NOMO-1 treated with DMSO at 0.1 percent for 48 hours (cell line): ENCODE measurements at regions not wholly inside any gene's neighbourhood (a gene's known extent, or its start where the extent isn't known, plus 50 kb on each side); places are given as distances from the start of the nearest gene placed in this dataset.
"Not testable (repeated sequence)": the region's sequence is repeated elsewhere in the genome, so short reads cannot be mapped to it uniquely, and the experiment has no call there.

Source experiments
- DNase-seq: peaks from one replicate; lab custom pipeline; 2025; ENCODE audit not compliant: unreplicated experiment; lab: John Stamatoyannopoulos, UW

DNA sequence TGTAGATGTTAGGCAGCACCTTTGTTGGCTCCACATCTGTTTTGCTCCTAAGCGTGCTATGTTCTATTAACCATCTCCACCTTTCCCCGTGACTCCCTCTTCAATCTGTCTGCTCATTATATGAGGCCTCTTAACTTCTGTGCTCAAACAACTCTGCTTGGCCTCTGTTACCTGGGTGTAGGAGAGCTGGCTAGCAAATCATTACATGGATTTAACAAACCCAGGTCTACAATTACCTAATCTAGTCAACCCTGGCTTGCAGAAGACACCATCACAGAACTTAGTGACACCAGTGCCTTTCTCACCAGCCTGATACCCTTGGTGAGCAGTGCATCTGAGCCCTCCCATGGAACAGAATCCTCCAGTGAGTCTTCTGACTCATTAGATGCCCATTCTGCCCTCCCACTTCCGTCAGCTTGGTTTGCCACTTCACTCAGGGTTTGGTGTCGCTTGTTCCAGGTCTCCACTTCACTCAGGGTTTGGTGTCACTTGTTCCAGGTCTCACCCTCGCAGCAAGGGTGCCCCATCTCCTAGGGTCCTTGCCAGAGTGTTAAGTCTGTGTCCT lies 92.0 kb upstream of the KIF26B start:
- no peak for DNase-seq

DNA sequence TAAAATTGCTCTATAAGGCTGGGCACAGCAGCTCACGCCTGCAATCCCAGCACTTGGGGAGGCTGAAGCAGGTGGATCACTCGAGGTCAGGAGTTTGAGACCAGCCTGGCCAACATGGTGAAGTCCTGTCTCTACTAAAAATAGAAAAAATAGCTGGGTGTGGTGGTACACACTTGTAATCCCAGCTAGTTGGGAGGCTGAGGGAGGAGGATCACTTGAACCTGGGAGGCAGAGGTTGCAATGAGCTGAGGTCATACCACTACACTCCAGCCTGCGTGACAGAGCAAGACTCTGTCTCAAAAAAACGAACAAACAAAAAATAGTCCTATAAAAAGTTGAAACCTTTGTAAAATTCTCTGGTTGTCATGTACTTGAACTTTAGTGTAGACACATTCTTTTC lies 93.0 kb upstream of the KIF26B start:
- DNase-seq, result not testable (repeated sequence)

DNA sequence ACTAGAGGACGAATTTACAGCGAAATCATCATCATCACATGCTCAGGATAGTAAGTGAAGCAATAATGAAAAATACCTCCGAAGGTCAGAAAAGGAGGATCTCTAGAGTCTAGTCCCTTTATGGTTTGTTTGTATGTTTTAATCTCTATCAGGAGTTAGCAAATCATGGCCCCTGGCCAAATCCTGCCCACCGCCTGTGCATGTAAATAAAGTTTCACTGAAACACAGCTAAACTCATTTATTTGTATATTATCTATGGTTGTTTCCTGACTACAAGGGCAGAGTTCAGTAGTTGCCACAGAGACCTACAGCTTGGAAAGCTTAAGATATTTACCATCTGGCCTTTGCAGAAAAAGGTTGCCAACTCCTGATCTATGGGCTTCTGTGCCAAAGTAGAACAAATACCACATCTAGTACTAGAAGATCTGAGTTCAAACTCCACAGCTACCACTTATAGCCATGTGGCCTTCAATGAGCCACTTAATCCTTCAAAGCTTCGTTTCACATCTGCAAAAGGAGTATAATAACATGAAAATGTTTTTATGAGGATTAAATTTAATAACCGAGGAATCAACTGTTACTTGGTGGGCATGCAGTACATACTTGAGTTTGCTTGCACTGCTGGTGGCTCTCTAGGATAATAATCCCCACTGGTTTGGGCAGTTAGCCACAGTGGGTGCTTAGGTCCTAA lies 94.0 kb upstream of the KIF26B start:
- no peak for DNase-seq

DNA sequence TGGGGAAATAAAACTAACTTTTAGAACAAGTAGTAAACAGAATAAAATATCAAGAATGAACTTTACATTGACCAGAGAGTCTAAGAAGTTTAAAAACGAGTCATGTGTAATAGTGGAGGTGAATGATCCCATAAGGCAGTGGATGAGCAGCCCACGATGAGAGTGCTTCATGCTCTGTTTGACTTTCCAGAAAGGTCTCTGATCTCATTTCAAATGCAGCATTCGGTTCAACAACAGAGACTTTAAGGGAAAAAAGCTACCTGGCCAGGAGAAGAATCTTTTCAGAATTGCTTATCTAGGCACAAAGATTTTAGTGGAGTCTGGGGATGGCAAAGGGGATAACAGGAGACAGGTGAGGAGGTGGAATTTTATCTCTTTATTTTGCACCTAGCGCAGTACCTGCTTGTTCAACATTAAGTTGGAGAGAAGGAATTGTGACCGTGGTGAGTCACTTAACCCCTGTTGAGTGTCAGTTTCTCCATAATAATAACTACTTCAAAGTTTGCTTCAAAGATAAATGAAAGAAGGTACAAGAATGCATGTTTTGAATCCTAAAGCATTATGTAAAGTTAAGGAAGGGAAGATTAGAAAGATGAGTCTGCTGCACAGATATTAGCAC lies 94.9 kb upstream of the KIF26B start:
- no peak for DNase-seq

DNA sequence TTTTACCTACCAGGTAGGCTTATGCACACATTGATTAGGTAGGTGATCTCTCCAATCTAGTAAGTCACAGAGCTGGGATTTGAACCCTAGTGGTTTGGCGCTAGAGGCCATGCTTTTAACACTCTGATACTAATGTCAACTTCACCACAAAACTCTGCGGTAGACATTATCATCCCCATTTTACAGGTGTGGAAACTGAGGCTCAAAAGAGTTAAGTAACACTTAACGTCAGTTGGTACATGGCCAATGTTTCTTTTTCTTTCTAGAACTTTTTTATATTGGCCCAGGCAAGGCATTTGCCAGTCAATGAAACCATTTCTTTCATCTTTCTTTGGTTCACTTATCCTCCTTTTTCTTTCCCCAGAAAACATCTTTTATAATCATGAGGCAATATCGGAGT lies 95.9 kb upstream of the KIF26B start:
- no peak for DNase-seq

DNA sequence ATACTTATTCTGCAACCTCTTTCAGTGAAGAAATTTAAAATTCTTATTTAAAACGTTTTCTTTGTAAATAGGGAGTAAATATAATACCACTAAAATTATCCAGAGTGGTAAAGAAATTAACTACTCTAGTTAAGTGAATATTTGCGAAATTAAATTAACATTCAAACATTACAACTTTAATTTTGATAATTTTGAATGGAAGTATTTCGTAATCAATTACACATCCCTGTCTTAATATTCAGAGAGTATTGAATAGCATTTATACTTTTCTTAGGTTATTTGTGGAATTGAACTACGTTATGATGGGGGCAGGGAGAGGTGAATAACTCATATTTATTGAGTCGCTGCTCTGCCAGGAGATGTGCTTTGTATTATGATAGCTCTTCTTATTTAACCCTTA lies 96.3 kb upstream of the KIF26B start:
- DNase-seq, result no peak

DNA sequence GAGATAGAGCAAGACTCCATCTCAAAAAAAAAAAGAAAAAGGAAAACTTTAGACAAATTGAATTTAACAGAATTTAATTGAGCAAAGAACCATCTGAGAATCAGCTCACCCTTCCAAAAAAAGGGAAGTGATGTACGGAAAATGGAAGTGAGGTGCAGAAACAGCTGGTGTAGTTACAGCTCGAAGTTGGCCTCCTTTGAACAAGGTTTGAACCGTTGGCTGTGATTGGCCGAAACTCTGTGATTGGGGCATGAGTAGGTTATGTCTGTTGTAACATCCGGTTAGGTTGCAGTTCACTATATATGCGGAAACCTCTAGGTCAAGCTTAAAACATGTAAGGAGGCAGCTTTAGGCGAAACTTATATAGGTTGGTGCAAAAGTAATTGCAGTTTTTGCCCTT lies 97.9 kb upstream of the KIF26B start:
- peak; percentile 98 for DNase-seq

DNA sequence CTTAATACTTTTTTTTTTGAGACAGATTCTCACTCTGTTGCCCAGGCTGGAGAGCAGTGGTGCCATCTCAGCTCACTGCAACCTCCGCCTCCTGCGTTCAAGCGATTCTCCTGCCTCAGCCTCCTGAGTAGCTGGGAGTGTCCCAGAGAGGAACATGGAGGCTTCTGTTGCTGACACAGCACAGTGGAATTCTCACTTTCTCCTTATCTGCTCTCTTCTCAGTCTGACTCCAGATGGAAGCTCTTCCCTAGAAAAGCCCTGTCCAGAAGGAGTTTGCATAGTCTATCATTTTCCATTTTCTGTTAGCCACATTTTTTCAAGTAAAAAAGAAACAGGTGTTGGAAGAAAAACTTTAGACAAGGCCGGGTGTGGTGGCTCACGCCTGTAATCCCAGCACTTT lies 98.5 kb upstream of the KIF26B start:
- not testable (repeated sequence) for DNase-seq

DNA sequence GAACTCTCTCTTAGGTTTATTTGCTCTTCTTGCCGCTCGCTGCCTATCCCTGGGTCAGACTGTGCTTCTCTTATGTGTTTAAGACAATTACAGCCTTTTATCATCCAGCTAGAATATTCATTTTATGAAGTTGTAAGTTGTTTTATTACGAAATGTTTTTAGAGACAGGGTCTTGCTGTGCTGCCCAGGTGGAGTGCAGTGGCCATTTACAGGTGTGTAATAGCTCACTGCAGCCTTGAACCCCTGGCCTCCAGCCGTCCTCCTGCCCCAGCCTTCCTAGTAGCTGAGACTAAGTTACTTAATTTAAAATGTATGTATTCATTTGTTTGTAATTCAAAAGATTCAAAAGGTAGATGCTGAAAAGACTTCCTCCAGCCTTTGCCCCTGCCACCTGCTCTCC lies 99.0 kb upstream of the KIF26B start:
- no peak for DNase-seq

DNA sequence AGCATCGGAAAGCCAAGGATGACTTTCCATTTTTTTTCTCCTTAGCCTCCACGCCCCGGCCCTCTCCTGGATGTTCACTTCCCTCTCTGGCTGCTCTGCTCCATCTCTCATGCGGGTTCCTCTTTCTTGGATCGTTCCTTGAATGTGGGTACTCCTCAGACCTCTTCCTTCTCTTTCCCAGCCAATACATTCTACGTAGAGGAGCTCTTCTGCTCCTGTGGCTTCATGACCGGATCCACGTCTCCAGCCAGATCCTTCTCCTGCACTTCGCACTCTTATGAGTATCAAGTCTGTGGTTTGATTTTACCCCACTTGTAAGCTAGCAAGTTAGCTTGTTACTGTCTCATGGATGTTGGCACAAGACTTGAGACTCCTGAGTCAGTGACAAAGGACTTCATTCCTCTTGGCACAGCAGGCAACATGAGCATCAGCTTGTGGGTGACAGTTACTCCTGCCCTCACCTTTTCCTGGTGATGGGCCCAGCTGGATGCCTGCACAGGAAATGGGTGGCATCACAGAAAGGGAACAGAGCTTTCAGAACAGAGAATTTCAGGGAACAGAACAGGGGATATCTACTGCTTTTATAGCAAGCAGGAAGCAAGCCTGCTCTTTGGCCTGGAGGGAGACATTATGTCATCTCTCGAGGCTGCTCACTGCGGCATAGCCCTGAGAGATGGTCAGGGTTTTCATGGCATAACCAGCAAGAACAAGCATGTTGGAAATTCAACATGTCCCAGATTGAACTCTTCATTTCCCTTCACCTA lies 100.1 kb upstream of the KIF26B start:
- DNase-seq, result peak; percentile 63

DNA sequence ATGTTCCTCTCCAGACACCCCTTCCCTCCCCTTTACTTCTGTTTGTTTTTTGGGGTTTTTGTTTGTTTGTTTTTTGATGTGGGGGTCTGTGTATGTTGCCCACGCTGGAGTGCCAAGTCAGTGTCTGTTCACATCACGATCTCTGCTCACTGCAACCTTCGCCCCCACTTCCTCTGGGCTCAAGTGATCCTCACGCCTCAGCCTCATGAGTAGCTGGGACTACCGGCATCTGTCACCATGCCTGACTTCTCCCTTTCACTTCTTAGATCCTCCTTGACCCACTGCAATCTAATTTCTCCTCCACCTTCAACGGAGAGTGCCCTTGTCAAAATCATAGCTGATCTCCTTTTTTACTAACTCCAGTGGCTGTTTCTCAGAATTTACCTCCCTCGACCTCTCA lies 100.7 kb upstream of the KIF26B start:
- peak; percentile 63 for DNase-seq

DNA sequence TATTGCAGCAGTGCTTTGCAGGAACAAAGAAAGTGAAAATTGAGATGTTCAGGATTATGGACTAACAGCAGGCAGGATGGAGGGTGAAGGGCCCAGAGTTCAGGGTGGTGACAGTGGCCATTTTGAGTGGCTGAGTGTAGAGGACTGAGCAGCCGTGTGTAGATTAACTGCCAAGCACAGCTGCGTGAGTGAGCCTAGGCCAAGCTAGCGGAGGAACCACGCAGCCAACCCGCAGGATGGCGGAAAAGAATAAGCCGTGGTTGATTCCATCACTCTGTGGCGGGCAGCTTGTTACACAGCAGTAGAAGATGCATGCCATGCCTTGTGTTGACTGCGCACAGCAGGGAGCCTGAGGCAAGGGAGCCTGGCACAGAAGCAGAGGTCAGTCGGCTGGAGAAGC lies 102.5 kb upstream of the KIF26B start:
- no peak for DNase-seq

DNA sequence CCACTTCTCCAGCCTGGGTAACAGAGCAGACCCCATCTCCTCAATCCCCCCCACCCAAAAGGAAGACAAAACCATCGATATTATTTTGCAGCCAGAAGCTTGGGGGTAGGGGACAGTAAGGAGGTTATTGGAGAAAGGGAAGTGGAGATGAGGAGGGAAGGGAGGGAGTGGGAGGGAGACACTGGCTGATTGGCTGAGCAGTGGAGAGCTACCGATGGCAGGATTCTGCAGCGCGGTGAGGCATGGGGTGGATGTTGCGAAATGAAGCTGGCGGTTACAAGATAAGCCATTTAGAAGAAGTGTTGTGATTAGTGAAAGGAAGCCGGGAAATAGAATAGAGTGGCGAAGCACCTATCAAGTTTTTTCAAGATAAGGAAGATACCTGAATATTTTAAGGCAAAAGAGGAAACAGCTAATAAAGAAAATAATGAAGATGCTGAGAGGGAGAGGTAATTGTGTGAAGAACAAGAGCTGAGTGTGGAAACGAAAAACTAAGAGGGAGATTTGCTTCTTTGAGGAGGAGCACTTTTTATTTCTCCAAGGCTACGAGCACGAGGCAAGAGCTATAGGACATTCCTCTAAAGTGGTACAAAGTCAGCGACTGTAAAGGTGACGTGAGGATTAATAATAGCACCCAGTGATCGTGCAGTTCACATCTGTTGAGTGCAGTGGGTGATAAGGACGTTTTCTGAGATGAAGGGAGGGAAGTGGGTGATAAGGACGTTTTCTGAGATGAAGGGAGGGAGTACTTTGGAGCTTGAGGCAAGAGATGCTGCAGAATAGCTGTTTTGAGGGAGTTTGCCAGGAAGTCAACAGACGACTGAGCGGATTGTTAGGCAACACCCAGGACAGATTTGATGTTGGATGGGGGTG lies 103.2 kb upstream of the KIF26B start:
- DNase-seq, result peak; percentile 95

DNA sequence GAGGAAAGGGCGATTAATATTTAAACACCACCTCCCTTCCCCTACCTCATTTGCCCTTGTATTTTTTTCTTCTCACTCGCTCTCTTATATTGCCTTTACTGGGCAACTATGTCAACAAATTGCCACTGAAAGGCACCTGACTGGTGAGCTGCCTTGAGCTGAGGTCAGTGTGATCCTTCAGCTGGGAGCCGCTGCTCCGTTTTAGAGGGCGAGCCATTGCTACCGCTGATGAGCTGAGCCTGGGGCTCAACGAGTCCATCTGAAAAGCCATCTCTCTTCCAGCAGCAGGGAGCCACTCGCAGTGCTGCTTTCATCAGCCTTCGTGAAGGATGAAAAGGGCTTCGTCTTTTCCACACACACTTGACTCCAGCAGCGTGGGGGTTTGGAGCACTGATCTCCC lies 108.0 kb upstream of the KIF26B start:
- DNase-seq, result no peak

DNA sequence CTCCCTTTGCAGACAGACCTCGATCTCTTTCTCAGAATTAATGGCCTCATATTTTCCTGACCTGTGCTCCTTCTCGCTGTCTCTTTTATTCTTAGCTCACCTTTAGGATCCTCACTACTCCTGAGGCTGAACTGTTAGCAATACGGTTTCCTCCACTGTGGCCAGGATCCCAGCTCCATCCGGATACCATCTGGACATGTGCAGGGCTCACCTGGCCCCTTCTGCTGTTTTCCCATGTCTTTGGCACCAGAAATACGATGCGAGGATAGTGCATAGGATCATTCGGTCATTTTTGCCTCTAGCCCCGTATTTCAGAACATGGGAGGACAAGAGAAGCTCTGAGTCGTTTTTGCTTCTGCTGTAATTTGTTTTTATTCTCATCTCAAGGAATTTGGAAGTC lies 108.5 kb upstream of the KIF26B start:
- no peak for DNase-seq

DNA sequence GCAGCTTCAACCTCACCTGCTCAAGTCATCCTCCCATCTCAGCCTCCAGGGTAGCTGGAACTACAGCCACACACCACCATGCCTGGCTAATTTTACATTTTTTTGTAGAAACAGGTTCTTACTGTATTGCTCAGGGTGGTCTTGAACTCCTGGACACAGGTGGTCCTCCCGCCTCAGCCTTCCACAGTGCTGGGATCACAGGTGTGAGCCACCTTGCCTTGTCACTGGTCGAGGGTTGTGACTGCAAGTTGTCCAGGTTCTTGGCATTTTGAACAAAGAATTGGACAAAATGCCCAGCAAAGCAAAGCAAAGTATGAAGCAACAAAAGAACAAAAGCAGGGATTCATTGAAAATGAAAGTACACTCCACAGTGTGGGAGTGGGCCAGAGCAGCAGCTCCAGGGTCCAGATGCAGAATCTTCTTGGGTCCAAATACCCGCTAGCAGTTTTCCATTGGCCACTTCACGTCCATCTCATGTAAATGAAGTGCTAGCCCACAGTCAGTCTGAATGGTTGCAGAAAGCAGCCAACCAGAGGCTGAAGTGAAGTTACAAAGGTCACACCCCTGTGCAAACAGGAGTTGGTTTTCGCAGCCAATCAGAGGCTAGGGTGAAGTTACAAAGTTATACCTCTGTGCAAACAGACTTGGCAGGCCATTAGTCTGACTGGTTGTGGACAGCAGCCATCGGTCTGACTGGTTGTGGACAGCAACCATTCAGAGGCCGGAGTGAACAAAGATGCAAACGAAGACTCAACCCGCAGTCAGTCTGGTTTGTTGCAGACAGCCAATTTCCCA lies 109.5 kb upstream of the KIF26B start:
- no peak for DNase-seq

DNA sequence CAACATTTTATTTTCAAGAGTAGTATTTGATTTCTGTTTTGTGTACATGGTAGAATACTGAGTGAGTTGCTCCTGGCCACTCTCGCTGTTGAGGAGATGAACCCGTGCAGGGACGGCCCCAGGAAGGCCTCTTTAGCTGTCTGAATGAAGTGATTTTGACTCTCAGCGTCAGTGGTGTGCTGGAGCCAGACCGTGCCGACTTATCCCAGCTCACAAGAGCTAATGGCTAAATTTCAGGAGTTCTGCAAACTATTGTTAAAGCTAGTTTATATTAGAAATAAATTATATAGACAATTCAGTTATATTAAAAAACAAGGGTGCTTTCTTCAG lies 111.2 kb upstream of the KIF26B start:
- no peak for DNase-seq

DNA sequence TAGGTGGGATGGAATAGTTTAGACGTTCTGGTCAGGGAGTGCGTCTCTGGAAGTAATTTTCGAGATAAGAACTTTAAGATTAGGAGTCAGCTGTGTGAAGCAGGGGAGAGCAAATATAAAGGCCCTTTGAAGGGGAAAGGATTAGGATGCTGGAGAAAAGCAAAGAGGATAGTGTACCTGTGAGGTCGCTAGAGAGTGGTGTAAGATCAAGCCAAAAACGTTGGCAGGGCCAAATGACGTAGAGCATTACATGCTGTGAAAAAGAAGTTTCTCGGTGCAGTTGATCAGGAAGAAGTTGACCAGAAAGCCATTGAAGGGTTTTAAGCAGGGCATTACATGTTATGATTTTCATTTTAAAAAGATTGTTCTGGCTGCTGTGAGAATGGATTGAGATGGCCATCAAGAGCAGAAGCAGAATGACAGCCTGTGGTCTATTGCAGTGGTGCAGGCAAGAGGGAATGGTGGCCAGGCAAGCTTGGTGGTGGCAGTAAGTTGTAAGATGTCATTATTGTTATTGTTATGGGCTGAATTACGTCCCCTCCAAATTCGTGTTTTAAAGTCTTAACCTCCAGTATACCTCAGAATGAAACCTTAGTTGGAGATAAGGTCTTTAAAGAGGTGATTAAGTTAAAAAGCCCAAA lies 113.6 kb upstream of the KIF26B start:
- peak; percentile 2 for DNase-seq

DNA sequence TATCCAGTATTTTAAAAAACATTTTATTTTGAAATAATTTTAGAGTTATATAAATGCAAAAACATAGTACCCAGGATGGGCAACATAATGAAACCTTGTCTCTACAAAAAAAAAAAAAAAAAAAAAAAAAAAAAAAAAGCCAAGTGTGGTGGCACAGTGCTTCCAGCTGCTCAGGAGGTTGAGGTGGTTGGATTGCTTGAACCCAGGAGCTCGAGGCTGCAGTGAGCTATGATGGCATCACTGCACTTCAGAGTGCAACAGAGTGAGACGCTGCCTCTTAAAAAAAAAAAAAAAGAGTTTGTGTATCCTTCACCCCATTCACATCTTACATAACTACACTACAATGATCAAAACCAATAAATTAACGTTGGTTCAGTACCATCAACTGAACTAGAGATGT lies 115.6 kb upstream of the KIF26B start:
- DNase-seq, result no peak

DNA sequence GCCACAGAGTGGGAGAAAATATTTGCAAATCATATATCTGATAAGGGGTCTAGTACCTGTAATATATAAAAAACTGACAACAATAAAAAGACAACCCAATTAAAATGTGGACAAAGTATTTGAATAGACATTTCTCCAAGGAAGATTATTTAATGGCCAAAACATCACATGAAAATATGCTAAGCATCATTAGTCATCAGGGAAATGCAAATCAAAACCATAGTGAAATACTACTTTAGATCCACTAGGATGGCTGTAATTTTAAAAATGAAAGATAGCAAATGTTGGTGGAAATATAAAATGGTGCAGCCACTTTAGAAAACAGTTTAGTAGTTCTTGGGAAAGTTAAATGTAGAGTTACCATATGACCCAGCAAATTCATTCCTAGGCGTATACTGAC lies 118.7 kb upstream of the KIF26B start:
- no peak for DNase-seq
